Suprapubic skin (tissue), 4 donors: ENCODE measurements at regions not wholly inside any gene's neighbourhood (a gene's known extent, or its start where the extent isn't known, plus 50 kb on each side); places are given as distances from the start of the nearest gene placed in this dataset.

Experiments used
- DNase-seq, 2 donors: peaks; one replicate each; pipeline ENCODE4 v3.0.0-alpha.2; 2019; ENCODE audit warnings: low spot score in 2 of 2
- H3K27ac ChIP-seq: fragments of 200-600 bp; sonication (generic); one replicate; pipeline ENCODE4 v1.5.1; 2019
- H3K27me3 ChIP-seq: fragments of 200-600 bp; sonication (generic); one replicate; pipeline ENCODE4 v1.5.1; 2019
- H3K36me3 ChIP-seq: fragments of 200-600 bp; sonication (generic); one replicate; pipeline ENCODE4 v1.5.1; 2019
- H3K4me1 ChIP-seq: fragments of 200-600 bp; sonication (generic); one replicate; pipeline ENCODE4 v1.5.1; 2019
- H3K4me3 ChIP-seq: fragments of 200-600 bp; sonication (generic); one replicate; pipeline ENCODE4 v1.5.1; 2019; ENCODE audit warnings: mild to moderate bottlenecking
- H3K9me3 ChIP-seq: fragments of 200-600 bp; sonication (generic); one replicate; pipeline ENCODE4 v1.5.1; 2019
- CTCF ChIP-seq, 2 donors: fragments of 200-600 bp in 1 of 2; fragments of 450-650 bp in 1 of 2; sonication (generic) in 1 of 2; IDR thresholded peaks; one replicate each; pipeline ENCODE4 v1.5.1; 2016 to 2019; ENCODE audit warnings: antibody characterized with exemption in 2 of 2, mild to moderate bottlenecking in 1 of 2, moderate library complexity in 1 of 2
- EP300 ChIP-seq: sonication (generic); formaldehyde crosslinking; IDR thresholded peaks from one replicate; pipeline ENCODE4 v1.6.1; 2017; ENCODE audit warnings: antibody characterized with exemption
- POLR2A ChIP-seq, 2 donors: fragments of 450-650 bp; IDR thresholded peaks; one replicate each; pipeline ENCODE4 v1.6.1; 2017; ENCODE audit warnings: antibody characterized with exemption in 2 of 2, mild to moderate bottlenecking in 2 of 2, moderate library complexity in 2 of 2
- POLR2AphosphoS5 ChIP-seq, 3 donors: sonication (generic); formaldehyde crosslinking; IDR thresholded peaks; one replicate each; pipeline ENCODE4 v1.6.1; 2017; ENCODE audit warnings: antibody characterized with exemption in 3 of 3
- WGBS: methylation state at CpG from one replicate; pipeline ENCODE4 v1.1.5; 2018; 5-methylcytosine and 5-hydroxymethylcytosine counted together

GRCh38 chr15:69505956-69506556 lies 53.4 kb downstream of the RPLP1 start:
- TF ChIP-seq CTCF (IDR thresholded peaks at IDR 0.05) (no peak), POLR2AphosphoS5 (IDR thresholded peaks at IDR 0.05) (no peak), EP300 (no peak), POLR2A (IDR thresholded peaks at IDR 0.05) (no peak)
- peak in 1 of 2 donors; percentile 12 for DNase-seq

DNA sequence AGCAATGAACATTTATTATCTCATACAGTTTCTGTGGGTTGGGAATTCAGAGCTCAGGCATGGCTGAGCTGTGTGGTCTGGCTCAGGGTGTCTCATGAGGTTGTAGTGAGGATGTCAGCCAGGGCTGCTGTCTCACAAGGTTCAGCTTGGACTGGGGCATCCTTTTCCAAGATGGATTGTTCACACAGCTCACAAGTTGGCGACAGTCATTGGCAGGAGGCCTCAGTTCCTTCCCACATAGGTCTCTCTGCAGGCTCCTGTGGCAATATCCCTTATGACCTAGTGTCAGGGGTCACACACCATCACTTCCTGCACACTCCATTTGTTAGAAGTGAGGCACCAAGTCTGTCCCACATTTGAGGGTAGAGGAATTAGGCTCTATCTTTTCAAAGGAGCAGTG lies 56.0 kb downstream of the RPLP1 start:
- WGBS = 67% methylated on average over 1 of the region's 1 CpG
- TF ChIP-seq POLR2AphosphoS5 (IDR thresholded peaks at IDR 0.05) = no peak
- no peak for TF ChIP-seq CTCF (IDR thresholded peaks at IDR 0.05)
- no peak for TF ChIP-seq EP300
- TF ChIP-seq POLR2A (IDR thresholded peaks at IDR 0.05) = no peak

More at GRCh38 chr15:69505956-69506556, 53.4 kb downstream of the RPLP1 start:
- Histone ChIP-seq H3K4me1 (no peaks in the 10 kb centered on the region), H3K36me3 (no peaks in the 10 kb centered on the region), H3K27me3 (no peaks in the 10 kb centered on the region), H3K9me3 (no peaks in the 10 kb centered on the region), H3K4me3 (no peak overlapping the region), H3K27ac (no peak overlapping the region)
- 92% methylated on average over 9 of the region's 9 CpGs for WGBS

DNA sequence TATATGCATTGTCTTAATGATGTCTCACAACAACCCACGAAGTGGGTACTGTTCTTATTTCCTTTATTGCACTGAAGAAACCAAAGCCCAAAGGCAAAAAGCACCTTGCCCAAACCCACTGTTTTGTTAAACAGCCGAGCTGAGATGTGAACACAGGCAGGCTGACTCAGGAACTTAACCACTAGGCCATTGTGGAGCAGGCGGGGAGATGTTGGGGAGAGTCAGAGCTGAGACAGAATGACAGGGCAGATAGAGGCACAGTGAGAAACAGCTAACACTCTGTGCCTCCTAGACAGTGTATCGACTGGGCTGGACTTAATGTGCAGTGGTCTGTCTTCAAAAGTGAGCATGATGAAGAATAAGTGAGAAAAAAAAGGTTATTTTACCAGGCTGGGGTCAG lies 56.5 kb downstream of the RPLP1 start:
- no peaks in the 10 kb centered on the region for H3K4me1 ChIP-seq
- H3K4me3 ChIP-seq = no peak overlapping the region
- TF ChIP-seq CTCF (IDR thresholded peaks at IDR 0.05) (no peak), POLR2A (IDR thresholded peaks at IDR 0.05) (no peak), EP300 (no peak), POLR2AphosphoS5 (IDR thresholded peaks at IDR 0.05) (no peak)
- no peaks in the 10 kb centered on the region for H3K27me3 ChIP-seq
- DNase-seq = peak in 1 of 2 donors; percentile 26
- H3K36me3 ChIP-seq = no peaks in the 10 kb centered on the region
- H3K27ac ChIP-seq = no peak overlapping the region
- WGBS = 81% methylated on average over 4 of the region's 4 CpGs
- no peaks in the 10 kb centered on the region for H3K9me3 ChIP-seq

More for the DNA sequence above, 56.0 kb downstream of the RPLP1 start:
- Histone ChIP-seq H3K27ac (no peak overlapping the region), H3K27me3 (no peaks in the 10 kb centered on the region), H3K4me1 (no peaks in the 10 kb centered on the region), H3K36me3 (no peaks in the 10 kb centered on the region), H3K4me3 (no peak overlapping the region), H3K9me3 (no peaks in the 10 kb centered on the region)
- peak in 1 of 2 donors; percentile 31 for DNase-seq

- DNase-seq = no peak
- H3K27ac ChIP-seq = no peak overlapping the region
- TF ChIP-seq POLR2A (IDR thresholded peaks at IDR 0.05) (no peak), CTCF (IDR thresholded peaks at IDR 0.05) (no peak), POLR2AphosphoS5 (IDR thresholded peaks at IDR 0.05) (no peak), EP300 (no peak)
- H3K4me1 ChIP-seq = no peaks in the 10 kb centered on the region
- H3K27me3 ChIP-seq = no peaks in the 10 kb centered on the region
- no peaks in the 10 kb centered on the region for H3K9me3 ChIP-seq
- H3K4me3 ChIP-seq = no peak overlapping the region
- H3K36me3 ChIP-seq = no peaks in the 10 kb centered on the region
These were observed 57.9 kb downstream of the RPLP1 start for GRCh38 chr15:69510556-69510955.

- DNase-seq = no peak
- no peaks in the 10 kb centered on the region for H3K27me3 ChIP-seq
- no peaks in the 10 kb centered on the region for H3K36me3 ChIP-seq
- TF ChIP-seq POLR2A (IDR thresholded peaks at IDR 0.05) (no peak), EP300 (no peak), POLR2AphosphoS5 (IDR thresholded peaks at IDR 0.05) (no peak), CTCF (IDR thresholded peaks at IDR 0.05) (no peak)
- H3K27ac ChIP-seq = no peak overlapping the region
- no peaks in the 10 kb centered on the region for H3K4me1 ChIP-seq
- H3K9me3 ChIP-seq = no peaks in the 10 kb centered on the region
- no peak overlapping the region for H3K4me3 ChIP-seq
These were observed 58.4 kb downstream of the RPLP1 start for GRCh38 chr15:69511015-69511414.
